ENCODE measurements at regions not wholly inside any gene's neighbourhood (a gene's known extent, or its start where the extent isn't known, plus 50 kb on each side); places are given as distances from the start of the nearest gene placed in this dataset.

DNA sequence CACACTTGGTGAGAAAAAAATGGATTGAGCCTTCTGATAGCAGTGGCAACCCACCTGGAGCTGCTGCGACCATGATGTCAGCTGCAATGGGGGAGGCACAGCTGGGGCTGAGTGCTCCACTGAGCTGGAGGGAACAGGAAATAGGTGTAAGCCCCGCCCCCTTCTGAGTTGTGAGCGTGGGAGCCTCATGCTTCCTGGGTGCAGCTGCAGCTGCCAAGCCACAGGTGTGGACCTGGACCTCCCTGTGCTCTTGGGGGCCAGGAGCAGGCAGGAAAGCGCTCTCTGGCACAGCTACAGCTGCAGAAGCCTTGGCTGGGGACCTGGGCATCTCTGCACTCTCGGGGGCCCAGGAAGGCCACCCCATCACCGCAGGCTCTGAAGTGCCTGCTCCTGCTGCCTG lies 970.6 kb downstream of the DCDC2C start:
- TF ChIP-seq EZH2 (IDR thresholded peaks at IDR 0.05; ENCODE audit: low read depth) = no peak
- no peak for TF ChIP-seq CTCF (conservative IDR thresholded peaks at IDR 0.05)
